Tibial nerve (tissue), 4 donors: ENCODE measurements at regions not wholly inside any gene's neighbourhood (a gene's known extent, or its start where the extent isn't known, plus 50 kb on each side); places are given as distances from the start of the nearest gene placed in this dataset.

ENCODE experiments used
- EP300 ChIP-seq, 2 donors: sonication (generic); formaldehyde crosslinking; IDR thresholded peaks; one replicate each; pipeline ENCODE4 v1.6.1; 2017; ENCODE audit warnings: antibody characterized with exemption in 2 of 2, mild to moderate bottlenecking in 1 of 2
- POLR2A ChIP-seq, 2 donors: fragments of 450-650 bp; IDR thresholded peaks; one replicate each; pipeline ENCODE4 v1.6.1; 2017; ENCODE audit warnings: antibody characterized with exemption in 2 of 2, mild to moderate bottlenecking in 2 of 2, moderate library complexity in 2 of 2
- TF ChIP-seq, protein P1 (sequence below), 5 experiments: fragments of 200-600 bp in 3 of 5; fragments of 450-650 bp in 2 of 5; sonication (generic) in 3 of 5; IDR thresholded peaks; one replicate each; pipeline ENCODE4 v1.5.1; 2016 to 2019; ENCODE audit warnings: antibody characterized with exemption in 5 of 5, mild to moderate bottlenecking in 3 of 5, moderate library complexity in 2 of 5

DNA sequence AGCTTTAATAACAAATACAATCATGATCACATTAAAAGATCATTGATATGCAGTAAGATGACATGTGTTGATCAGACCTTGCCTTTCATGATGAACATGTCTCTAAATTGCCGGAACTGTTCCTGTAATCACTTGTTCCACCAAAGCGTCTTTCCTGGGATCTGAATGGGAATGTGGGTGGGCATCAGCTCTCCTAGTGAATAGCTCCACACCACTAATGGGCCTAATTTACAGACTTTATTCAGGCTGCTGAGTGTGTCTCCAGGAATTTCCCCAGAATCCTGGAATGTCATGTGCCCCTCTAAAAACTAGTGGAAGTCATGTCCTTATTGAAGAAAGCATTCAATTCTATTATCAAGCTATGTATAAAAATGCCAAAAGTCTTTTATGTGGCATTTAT lies 765.1 kb upstream of the CTNND2 start:
- TF ChIP-seq, protein P1, sequence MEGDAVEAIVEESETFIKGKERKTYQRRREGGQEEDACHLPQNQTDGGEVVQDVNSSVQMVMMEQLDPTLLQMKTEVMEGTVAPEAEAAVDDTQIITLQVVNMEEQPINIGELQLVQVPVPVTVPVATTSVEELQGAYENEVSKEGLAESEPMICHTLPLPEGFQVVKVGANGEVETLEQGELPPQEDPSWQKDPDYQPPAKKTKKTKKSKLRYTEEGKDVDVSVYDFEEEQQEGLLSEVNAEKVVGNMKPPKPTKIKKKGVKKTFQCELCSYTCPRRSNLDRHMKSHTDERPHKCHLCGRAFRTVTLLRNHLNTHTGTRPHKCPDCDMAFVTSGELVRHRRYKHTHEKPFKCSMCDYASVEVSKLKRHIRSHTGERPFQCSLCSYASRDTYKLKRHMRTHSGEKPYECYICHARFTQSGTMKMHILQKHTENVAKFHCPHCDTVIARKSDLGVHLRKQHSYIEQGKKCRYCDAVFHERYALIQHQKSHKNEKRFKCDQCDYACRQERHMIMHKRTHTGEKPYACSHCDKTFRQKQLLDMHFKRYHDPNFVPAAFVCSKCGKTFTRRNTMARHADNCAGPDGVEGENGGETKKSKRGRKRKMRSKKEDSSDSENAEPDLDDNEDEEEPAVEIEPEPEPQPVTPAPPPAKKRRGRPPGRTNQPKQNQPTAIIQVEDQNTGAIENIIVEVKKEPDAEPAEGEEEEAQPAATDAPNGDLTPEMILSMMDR (IDR thresholded peaks at IDR 0.05): no peak
- no peak for TF ChIP-seq EP300 (IDR thresholded peaks at IDR 0.05)
- no peak for TF ChIP-seq POLR2A (IDR thresholded peaks at IDR 0.05)
